NCI-H2196 treated with DMSO at 0.1 percent for 48 hours (cell line): ENCODE measurements at regions not wholly inside any gene's neighbourhood (a gene's known extent, or its start where the extent isn't known, plus 50 kb on each side); places are given as distances from the start of the nearest gene placed in this dataset.

Source experiments
- DNase-seq: peaks from one replicate; lab custom pipeline; 2025; ENCODE audit not compliant: unreplicated experiment; lab: John Stamatoyannopoulos, UW

DNA sequence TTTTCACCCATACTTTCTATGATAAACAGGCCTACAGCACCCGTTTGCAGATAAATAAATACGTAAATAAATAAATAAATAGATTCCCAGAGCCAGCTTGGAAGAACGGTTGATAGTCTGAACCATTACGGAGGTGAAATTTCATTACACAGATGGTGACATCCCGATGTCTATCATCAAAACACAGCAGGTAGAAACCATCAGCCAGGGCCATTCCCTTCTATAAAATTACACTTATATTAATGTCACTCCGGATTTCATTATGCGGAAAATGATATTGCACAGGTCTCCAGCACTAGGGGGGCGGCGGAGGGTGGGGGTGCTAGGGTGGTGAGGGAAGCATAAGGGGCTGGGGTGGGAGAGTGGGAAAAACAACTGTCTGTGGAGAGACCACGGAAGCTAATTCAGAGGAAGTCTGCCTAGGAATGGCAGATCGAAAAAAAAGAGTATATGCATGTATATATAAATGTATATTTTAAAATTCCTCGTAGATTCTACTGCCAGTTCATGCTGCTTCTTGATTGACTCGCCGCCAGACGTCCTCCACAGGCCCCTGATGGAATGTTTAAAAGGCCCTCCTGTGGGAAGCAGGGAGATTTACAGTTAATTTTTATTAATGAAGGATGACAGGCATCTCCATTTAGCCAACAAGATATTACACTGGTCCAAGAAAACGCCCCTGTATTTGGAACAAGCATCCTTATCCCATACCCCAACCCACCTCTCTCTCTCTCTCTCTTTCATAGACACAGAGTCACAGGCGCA is 1906.0 kb upstream of the PIK3C3 start:
- DNase-seq = no peak

GRCh38 chr18:40048253-40048652 is 1906.8 kb upstream of the PIK3C3 start:
- no peak for DNase-seq

DNA sequence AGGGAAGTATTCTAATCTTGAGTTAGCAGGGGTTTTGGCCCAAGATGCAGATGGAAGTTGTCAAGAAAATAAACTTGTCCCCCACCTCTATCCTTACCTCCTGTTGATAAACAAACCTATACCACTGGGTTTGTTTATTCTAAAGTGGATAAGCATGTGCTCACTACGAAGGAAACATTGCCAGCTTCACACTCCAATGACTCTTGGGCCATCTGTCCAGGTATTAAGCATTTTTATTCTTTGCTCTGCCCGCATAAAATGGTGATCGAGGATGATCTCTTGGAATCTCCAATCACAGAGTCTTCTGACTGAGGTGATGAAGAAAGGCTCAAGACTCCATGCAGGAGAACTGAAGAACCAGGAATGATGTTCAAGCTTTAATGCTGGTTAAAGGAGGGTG is 1908.4 kb upstream of the PIK3C3 start:
- DNase-seq = no peak

DNA sequence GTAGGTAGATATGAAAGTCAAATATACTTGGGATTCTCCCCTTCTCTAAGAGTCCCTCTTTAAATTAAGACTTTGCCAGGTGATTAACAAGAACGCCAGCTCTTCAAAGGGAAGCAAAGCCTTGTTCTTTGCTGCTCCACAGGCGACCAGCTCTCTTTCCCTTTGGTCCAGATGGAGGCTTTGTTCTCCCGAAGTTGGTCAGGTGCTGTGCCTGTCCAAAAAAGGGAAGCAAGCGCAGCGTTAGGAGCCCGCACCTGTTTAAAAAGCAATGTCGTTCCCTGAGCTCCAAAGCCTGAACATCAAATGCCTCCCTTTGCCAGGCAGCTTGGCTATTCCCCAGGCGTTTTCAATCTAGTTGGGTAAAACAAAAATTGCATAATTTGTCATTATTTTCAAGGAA is 1913.1 kb upstream of the PIK3C3 start:
- no peak for DNase-seq

DNA sequence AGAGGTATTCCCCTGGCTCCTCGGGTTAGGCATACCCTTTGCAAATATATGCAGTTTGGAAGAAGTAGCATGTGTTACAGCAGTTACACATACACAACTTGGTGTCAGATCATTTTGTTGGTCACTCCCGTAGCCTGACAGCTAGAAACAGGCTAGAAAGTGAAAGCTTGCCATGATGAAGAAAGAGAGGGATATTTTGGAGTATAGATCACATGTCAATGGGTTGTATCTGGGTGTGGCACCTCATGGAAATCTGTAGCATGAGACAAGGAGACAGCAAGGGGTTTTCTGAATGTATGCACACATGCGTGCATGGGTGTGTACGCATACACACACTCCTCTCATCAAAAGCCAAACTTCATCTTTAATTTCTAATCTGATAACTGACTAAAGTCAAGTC is 1914.5 kb upstream of the PIK3C3 start:
- no peak for DNase-seq

GRCh38 chr18:40037356-40037755 is 1917.7 kb upstream of the PIK3C3 start:
- DNase-seq = no peak

GRCh38 chr18:40036861-40037260 is 1918.2 kb upstream of the PIK3C3 start:
- DNase-seq = no peak

GRCh38 chr18:40035966-40036365 is 1919.1 kb upstream of the PIK3C3 start:
- no peak for DNase-seq

- no peak for DNase-seq
Observed at GRCh38 chr18:40032076-40032475, 1923.0 kb upstream of the PIK3C3 start.

DNA sequence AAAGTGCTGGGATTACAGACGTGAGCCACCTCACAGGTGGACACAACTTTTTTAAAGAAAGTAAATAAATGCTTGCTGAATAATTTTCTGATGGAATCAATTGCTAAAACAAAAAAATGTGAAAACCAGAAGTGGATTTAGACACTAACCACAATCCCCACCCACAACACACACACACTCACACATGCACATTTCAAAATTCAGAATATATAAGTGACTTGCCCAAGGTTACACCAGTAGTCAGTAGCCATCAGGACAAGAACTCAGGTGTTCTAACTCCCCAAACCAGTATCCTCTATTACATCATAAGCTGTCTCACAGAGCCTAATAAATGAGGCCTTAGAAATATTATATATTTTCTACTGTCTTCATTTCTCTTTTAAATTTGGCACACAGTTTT is 1923.6 kb upstream of the PIK3C3 start:
- DNase-seq = no peak

DNA sequence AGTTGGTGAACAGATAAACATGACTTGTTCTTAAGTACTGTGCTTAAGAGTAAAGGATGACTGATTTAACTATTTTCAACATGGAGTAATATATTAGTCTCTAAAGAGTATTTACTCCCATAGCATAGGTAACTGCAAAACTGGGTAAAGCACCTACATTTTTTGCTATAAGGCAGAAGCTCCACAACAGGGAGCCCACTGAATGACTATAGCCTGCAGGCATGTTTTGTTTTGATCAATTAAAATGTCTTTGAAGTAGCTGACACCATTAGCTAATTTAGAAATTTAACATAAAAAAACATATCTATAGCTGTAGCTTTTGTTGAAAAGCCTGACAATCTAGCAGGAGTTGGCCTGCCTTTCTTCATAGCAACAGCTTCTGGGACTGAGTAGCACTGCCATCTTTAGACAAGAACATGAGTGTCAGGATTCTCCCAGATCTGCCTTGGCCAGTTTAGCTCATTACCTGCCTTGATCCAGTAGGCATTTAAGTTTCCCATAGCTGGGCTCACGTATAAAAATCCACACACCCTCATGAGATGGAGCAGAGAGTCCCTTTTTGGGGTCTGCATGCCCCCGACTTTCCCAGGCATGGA is 1935.1 kb upstream of the PIK3C3 start:
- no peak for DNase-seq

DNA sequence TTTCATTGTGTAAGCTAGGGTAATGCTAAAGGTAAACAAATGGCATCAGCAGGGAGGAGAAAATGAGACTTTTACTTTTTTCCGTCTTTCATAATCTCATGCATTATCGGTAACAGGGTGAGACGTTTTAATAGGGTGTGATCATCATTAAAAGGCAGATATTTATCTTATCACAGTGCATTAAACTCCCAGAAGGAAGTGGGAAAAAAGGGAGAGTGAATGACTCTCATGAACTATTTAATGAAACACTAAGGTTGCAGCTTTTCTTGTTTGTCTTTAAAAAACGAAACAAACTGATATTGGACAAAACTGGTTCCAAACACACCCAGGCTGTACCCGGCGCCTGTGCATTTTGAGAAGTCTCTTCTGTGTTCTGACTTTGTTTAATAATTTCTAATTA is 1936.8 kb upstream of the PIK3C3 start:
- DNase-seq = no peak

- DNase-seq = no peak
Observed at GRCh38 chr18:40017021-40017420, 1938.0 kb upstream of the PIK3C3 start.

DNA sequence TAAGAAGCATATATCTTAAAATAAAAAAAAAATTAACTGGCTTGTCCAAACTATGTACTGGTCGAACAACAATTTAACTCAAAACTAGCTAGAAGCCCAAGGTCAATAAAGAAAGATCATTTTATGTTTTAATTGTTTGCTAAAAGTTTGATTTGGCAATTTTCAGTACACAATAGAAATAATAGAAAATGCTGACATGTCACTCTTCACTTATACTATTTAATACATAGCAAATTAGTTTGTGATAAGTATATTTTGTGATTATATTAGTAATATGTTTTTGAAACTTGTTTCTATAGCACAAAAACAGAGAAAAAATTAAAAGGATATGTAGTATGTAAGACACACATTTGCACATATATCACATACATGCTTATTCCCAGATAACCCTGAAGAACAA is 1938.6 kb upstream of the PIK3C3 start:
- DNase-seq = no peak

GRCh38 chr18:40013001-40013609 is 1941.9 kb upstream of the PIK3C3 start:
- no peak for DNase-seq

GRCh38 chr18:40011201-40011600 is 1943.8 kb upstream of the PIK3C3 start:
- DNase-seq = no peak

GRCh38 chr18:40006634-40007033 is 1948.4 kb upstream of the PIK3C3 start:
- peak; percentile 13 for DNase-seq

DNA sequence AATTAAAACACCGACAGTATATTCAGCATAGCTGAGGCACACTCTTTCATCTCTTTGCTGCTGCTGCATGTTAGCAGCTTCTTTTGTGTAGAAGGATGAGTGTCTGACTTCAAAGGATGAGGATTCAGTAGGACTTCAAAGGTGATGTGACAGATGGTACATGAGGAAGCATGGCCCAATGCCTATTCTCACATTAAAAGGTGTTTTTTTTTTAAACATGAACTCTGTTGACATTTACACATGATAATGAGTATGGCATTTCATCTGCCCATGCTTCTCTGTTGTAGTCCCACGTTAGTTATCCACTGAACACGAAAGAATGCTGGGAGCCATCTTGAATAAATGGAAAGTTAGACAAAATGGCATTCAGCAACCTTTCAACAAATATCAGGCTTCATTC is 1950.8 kb upstream of the PIK3C3 start:
- DNase-seq = no peak

DNA sequence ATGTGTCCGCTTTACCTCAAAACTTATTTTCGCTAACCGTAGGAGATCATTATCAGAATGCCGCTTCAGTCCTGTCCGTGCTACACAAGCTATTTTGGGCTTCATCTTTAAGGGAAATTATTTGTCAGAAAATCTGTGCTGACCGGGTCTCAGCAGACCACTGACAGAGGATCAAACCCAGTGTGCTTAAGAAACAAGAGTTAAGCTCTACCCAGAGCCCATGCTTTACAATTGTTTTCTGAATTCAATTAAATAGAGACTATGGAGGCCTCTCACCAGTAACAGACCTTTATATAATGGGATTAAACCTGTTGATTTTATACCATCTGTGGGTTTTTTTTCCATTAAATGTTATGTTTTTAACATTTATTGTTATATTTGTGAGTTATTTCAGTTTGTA is 1956.7 kb upstream of the PIK3C3 start:
- DNase-seq = no peak

- DNase-seq = no peak
Observed at GRCh38 chr18:39994498-39994897, 1960.5 kb upstream of the PIK3C3 start.

- no peak for DNase-seq
Observed at GRCh38 chr18:39991696-39992265, 1963.3 kb upstream of the PIK3C3 start.

DNA sequence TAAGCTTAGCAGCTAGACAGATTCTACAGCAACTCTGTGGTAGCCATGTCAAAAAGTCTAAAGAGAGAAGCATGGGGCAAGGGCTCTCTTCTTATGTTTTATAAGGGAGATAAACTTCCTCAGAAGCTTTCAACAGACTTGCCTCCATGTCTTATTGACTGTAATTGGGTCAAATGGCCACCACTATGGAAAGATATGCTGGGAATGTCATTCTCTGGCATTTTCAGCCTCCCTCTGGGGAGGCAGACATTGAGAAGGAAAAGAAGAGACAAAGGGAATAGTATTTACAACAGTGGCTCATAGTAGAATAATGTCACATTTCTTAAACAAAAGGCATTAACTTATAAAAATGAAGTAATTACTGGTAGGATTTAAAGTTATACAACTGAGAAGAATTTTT is 1964.5 kb upstream of the PIK3C3 start:
- DNase-seq = no peak
